HG03159 (cell line): ENCODE measurements at regions not wholly inside any gene's neighbourhood (a gene's known extent, or its start where the extent isn't known, plus 50 kb on each side); places are given as distances from the start of the nearest gene placed in this dataset.

Experiments
- ATAC-seq: cut with Tn5 transposase; IDR thresholded peaks from one replicate; pipeline ENCODE4 v1.9.1; 2021; ENCODE audit warnings: mild to moderate bottlenecking, moderate library complexity; ENCODE audit not compliant: unreplicated experiment

GRCh38 chr10:44674536-44675386, 236.4 kb upstream of the TMEM72 start:
- ATAC-seq = no peak

- no peak for ATAC-seq
These were observed 235.7 kb upstream of the TMEM72 start for GRCh38 chr10:44675387-44675874.

DNA sequence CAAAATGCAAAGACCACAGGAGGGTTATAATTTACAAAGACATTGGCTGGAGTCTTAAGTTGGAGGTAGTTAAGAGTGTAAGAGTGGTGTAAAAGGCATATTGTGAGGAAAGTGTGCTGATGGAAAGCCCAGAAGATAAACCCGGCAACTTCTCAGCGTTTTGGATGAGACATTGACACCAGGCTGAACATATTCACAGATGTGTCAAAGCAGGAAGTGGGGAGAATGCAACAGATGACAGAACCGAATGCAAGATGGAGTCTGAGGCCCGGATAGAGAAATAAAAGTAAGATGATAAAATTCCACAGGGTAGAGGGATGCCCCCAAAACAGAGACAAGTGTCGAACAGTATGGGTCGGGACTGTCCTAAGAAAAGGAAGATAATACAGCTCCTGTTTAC, 230.4 kb upstream of the TMEM72 start:
- no peak for ATAC-seq

GRCh38 chr10:44682507-44682906, 228.6 kb upstream of the TMEM72 start:
- ATAC-seq = no peak

DNA sequence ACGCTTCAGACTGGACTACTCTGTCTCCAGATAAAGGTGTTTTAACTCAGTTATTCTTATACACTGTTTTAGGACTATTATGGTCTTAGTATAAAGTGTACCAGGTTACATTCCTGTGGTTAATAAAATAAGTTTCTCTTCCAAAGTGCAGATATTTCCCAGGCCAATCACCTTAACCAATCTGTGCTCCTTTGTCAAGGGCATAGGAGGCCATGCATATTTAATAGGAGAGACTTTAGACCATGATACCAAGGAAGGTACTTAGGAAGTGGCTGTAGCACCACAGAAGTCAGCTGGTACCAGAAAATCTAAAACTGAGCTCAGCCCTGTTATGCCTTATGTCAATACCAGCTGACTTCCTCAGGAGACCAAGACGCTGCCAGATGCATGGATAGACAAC, 226.5 kb upstream of the TMEM72 start:
- ATAC-seq = no peak

- ATAC-seq = no peak
These were observed 225.9 kb upstream of the TMEM72 start for GRCh38 chr10:44685220-44685619.

DNA sequence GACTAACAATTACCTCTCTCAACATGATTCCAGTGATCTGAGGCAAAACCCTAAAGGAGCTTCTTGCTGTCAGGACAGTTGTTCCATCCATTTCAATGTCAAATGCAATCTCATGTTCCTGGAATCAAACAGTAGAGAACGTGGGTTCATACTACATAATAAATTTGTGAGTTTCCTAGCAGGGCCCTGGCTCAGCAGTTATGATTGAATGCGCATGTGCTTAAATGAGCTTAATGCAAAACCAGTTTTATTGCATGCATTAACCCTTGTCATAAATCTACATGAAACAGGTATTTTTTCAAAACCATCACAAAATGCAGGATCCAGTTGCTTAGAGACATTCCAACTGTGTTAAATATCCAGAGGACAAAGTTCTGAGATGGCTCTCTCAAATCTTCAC, 225.4 kb upstream of the TMEM72 start:
- no peak for ATAC-seq

- ATAC-seq = no peak
These were observed 221.8 kb upstream of the TMEM72 start for GRCh38 chr10:44689368-44689767.

DNA sequence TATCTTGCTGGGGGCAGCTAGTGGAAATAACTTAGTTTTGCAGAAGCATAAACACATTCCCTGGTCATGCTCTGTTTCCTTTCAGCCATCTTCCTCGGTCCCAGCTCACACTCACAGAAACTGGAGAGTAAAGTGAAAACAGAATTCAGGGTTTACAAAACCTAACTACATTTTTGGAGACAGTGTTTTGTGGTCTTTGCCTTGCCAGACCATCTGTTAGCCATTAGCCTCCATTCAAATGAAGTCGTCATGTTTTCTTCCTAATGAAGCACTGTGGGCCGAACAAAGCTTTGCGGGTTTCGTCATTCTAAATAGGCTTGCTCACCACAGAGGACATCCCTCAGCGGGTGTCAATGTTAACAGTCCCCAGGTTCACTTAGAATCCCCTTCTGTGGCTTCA, 214.6 kb upstream of the TMEM72 start:
- no peak for ATAC-seq

- ATAC-seq = no peak
These were observed 214.0 kb upstream of the TMEM72 start for GRCh38 chr10:44697116-44697515.

- ATAC-seq = no peak
These were observed 208.6 kb upstream of the TMEM72 start for GRCh38 chr10:44702531-44702930.

- no peak for ATAC-seq
These were observed 207.6 kb upstream of the TMEM72 start for GRCh38 chr10:44703241-44704155.

DNA sequence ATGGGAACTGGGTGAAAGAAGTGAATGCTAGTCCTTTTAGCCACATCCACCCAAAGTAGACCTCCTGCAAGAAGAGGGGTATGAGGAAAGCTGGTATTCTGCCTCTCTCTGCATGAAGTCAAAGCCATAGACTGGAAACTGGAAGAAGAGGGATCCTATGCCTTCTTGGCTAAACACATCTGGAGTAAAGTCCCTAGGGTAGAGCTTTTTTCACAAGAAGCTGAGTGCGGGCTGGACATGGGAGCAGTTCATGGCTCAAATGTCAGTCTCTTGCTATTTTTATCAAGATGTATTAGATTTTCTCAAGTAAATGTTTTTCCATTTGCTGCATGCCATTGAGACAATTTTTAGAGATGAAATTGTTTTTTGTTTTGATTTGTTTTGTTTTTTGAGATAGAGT, 206.5 kb upstream of the TMEM72 start:
- no peak for ATAC-seq

DNA sequence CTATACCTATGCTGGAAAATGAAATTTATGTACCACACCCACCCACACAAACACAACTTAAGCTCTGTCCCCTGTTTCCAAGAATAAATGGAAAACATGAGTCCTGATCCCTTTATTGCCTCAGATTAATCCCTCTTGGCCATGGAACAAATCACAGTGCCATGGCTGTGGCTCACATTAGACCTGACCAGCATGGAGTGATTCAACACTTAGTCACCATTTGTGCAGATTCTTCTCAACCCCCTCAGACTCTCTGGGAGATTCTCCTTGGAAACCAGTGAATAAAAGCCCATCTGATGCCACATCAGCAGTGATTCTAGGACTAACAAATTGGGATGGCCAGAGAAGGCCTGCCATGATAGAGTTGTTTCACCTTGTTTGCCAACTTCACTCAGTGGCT, 204.4 kb upstream of the TMEM72 start:
- ATAC-seq = no peak

- ATAC-seq = no peak
These were observed 197.8 kb upstream of the TMEM72 start for GRCh38 chr10:44713307-44713706.

DNA sequence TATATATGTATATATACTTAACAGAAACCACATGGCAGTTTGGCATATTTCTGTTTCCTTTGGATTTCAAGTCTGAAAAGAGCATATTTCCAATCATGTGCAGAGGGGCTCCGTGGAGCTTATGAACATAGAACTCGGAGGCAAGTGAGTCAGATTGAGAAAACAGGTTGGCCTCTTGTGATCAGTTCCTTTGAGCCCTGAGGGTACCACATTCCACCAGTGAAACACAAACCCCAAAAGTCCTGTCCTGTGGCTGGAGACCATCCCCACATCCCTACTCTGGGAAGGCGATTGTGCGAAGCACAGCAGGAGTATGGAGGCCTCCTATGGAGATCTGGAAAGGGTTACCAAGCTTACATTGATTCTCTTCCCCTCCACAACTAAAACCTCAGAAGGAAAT, 196.7 kb upstream of the TMEM72 start:
- ATAC-seq = no peak

DNA sequence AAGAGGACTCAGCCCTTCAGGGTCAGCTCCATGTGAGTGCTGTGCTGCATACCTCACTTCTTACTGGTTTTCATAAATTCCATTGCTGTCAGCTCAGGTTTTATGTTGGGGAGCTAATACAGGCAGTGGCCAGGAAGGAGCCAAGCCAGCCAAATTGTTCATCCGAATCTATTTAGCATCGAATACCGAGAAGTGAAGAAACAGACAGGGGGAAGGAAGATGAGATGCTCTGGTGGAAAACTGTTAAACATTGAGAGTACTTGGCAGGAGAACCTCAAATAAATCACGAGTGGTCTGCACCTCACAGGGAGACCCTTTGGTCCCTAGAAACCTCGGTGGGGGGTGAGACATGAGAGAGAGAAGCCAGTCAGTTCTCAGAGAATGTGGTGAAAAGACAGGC, 196.0 kb upstream of the TMEM72 start:
- ATAC-seq = no peak

DNA sequence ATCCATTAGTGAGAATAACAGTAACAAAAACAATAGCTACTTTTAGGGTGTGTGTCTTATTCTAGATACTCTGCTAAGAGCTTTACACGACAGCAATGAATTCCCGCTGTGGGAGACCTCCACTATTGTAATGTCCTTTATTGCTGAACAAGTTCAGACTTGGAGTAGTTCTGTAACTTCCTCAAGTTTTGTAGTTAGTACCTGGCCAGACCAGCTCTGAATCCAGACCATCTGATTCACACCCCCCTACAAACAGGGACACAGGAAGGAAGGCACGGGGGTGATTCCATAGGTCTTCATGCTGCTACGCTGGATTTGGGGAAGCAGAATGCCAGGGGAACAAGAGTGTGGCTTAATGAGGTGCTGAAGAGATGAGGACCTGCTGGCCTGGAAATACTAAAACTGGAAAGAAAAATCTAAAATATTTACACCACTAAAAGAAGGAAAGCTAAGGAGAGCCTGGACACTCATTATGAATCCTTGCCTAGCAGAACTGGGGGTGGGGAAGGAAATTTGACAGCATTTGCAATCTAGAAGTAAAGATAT, 194.6 kb upstream of the TMEM72 start:
- ATAC-seq = no peak

DNA sequence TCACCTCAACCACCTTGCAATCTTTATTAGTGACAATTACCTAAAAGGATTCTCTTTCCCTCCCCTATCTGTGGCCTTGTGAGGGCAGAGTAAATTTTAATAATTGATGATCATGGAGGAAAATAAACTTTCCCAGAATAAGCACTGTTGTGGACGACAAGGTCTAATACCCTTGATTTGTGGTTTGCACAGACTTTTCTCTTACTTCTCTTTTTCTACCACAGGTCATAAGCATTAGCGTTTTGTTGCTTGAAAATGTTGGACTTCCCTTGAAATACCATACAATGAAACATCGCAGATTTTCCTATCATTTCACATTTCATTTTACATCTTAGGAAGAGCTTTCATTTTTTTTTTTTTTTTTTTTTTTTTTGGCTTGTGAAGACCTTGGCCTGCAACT, 188.1 kb upstream of the TMEM72 start:
- ATAC-seq = no peak

DNA sequence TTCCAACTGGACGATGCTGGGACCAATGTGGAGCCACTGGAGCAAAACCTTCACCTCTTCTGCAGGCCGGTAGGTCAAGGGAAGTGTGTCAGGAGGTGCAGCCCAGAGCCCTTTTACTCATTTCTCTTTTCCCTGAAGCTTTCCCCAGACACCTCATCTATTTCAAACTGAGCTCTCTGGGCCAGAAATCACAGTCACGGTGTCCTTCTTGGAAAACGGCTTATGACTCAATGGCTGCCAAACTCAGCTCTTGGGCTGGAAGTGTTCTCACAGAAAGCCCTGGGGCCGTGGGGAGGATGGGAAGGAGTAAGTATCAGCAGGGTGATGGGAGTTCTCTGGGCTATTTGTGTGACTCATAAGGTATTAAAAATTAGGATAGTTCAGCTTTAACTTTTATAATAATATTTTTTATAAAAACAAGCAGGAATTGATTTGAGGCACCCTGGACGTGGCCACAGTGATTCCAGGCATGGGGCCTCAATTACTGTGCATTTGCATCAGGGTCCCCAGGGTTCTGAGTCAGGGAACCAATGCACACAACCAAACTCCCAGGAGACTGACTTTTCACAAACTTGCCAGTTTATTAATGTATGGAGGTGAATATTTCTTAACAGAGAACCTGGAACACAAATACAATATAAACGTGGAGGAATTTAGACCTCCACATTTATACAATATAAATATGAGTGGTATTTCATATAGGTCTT, 187.4 kb upstream of the TMEM72 start:
- ATAC-seq = no peak
